ENCODE measurements at regions not wholly inside any gene's neighbourhood (a gene's known extent, or its start where the extent isn't known, plus 50 kb on each side); places are given as distances from the start of the nearest gene placed in this dataset.
"Not testable (repeated sequence)": the region's sequence is repeated elsewhere in the genome, so short reads cannot be mapped to it uniquely, and the experiment has no call there.

DNA sequence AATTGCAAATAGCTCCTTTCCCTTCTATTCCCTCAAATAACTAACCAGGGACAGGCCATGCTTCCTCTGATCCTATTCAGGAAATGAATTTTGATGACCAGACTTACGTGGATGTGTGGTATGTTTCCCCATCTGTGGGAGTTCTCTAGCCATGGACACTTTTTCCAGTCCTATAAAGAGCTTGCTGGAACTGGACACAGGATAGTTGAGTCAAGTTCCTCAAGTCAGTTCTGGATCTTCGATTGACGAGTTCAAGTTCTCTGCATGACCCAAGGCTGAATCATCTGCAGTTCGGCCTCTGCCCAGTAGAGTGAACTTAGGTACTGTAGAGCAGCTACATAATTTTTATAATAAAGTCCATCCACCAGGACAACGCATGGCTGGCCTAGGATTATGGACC is 52.7 kb upstream of the CCND1 start:
- H3K27ac Mint-ChIP-seq: no peak overlapping the region
- no peaks in the 10 kb centered on the region for H3K36me3 Mint-ChIP-seq (ENCODE audit: low read depth)
- no peak overlapping the region for H3K4me3 Mint-ChIP-seq
- H3K27me3 Mint-ChIP-seq (ENCODE audit: low read depth): peaks cover 11% of the 10 kb centered on the region
- H3K9me3 Mint-ChIP-seq: no peaks in the 10 kb centered on the region
- TF ChIP-seq, protein P1, sequence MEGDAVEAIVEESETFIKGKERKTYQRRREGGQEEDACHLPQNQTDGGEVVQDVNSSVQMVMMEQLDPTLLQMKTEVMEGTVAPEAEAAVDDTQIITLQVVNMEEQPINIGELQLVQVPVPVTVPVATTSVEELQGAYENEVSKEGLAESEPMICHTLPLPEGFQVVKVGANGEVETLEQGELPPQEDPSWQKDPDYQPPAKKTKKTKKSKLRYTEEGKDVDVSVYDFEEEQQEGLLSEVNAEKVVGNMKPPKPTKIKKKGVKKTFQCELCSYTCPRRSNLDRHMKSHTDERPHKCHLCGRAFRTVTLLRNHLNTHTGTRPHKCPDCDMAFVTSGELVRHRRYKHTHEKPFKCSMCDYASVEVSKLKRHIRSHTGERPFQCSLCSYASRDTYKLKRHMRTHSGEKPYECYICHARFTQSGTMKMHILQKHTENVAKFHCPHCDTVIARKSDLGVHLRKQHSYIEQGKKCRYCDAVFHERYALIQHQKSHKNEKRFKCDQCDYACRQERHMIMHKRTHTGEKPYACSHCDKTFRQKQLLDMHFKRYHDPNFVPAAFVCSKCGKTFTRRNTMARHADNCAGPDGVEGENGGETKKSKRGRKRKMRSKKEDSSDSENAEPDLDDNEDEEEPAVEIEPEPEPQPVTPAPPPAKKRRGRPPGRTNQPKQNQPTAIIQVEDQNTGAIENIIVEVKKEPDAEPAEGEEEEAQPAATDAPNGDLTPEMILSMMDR (IDR thresholded peaks at IDR 0.05; ENCODE audit: unreplicated experiment in 3 of 3): no peak
- H3K4me1 Mint-ChIP-seq: peaks cover under 1% of the 10 kb centered on the region

DNA sequence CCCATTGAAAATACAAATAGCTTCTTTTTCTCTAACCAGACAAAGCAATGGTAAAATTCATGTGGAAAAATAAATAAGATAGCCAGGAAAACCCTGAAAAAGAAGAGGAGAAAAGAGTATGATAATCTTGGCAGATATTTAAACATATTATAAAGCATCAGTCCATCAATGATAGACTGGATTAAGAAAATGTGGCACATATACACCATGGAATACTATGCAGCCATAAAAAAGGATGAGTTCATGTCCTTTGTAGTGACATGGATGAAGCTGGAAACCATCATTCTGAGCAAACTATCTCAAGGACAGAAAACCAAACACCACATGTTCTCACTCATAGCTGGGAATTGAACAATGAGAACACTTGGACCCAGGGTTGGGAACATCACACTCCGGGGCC is 50.9 kb upstream of the CCND1 start:
- not testable (repeated sequence) for H3K36me3 Mint-ChIP-seq (ENCODE audit: low read depth); H3K27ac Mint-ChIP-seq; H3K4me1 Mint-ChIP-seq; H3K4me3 Mint-ChIP-seq; H3K9me3 Mint-ChIP-seq
- peaks cover 11% of the 10 kb centered on the region for H3K27me3 Mint-ChIP-seq (ENCODE audit: low read depth)

All from nephron (organoid).